Mucosa of stomach (tissue), 1 donor: ENCODE measurements at regions not wholly inside any gene's neighbourhood (a gene's known extent, or its start where the extent isn't known, plus 50 kb on each side); places are given as distances from the start of the nearest gene placed in this dataset.

ENCODE experiments used
- H3K27me3 ChIP-seq: one replicate; pipeline ENCODE4 v1.7.0; 2013; ENCODE audit warnings: mild to moderate bottlenecking, low read length; ENCODE audit not compliant: control insufficient read depth, insufficient read depth
- H3K36me3 ChIP-seq: one replicate; pipeline ENCODE4 v1.7.0; 2013; ENCODE audit warnings: low read length; ENCODE audit not compliant: control insufficient read depth, insufficient read depth
- H3K4me1 ChIP-seq: one replicate; pipeline ENCODE4 v1.7.0; 2013; ENCODE audit warnings: mild to moderate bottlenecking, low read length; ENCODE audit not compliant: control insufficient read depth, insufficient read depth
- H3K4me3 ChIP-seq: one replicate; pipeline ENCODE4 v1.7.0; 2013; ENCODE audit warnings: low read length
- H3K9ac ChIP-seq: one replicate; pipeline ENCODE4 v1.7.0; 2013; ENCODE audit warnings: mild to moderate bottlenecking, low read length, moderate library complexity
- H3K9me3 ChIP-seq: one replicate; pipeline ENCODE4 v1.7.0; 2013; ENCODE audit warnings: mild to moderate bottlenecking, low read length, moderate library complexity; ENCODE audit not compliant: control insufficient read depth
- donor health status: Pancreatic carcinoma.

DNA sequence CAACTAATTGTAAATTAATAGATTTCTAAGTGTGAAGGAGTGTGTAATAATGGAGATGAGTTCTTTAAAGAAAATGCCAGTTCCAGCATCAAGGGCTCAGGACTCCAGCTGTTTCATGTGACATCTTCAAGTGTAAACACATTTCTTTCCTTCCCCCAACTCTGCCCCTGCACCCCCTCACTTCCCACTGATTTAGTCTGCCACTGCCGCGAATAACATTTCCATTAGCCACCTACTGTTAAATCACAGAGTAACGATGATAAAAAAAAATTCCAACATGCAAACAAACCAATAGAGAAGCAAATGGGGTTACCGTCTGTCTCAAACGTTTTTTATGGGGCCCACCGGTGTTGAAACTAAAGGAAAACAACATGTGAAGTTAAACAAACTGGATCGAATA, 414.3 kb downstream of the SAMD5 start:
- Histone ChIP-seq H3K4me3 (no peak overlapping the region), H3K9me3 (no peaks in the 10 kb centered on the region), H3K4me1 (no peaks in the 10 kb centered on the region), H3K27me3 (no peaks in the 10 kb centered on the region), H3K9ac (no peak overlapping the region), H3K36me3 (no peaks in the 10 kb centered on the region)

DNA sequence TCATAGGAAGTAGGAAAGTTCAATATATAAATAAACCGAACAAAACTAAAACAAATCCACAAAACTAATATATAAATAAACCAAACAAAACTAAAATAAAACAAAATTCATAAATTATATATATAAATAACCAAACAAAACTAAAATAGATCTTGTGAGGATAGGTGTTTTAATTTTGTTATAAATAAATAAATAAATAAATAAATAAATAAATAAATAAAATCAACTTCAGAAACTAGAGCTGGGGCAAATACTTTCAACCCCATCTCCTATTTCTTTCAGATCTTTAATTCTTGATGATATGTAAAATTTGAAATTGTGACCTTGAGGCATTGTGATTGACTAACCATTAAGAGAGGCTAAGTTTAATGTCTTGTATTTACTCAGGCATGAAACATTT, 416.1 kb downstream of the SAMD5 start:
- Histone ChIP-seq H3K4me3 (no peak overlapping the region), H3K9me3 (no peaks in the 10 kb centered on the region), H3K9ac (no peak overlapping the region), H3K36me3 (no peaks in the 10 kb centered on the region), H3K27me3 (no peaks in the 10 kb centered on the region), H3K4me1 (no peaks in the 10 kb centered on the region)

DNA sequence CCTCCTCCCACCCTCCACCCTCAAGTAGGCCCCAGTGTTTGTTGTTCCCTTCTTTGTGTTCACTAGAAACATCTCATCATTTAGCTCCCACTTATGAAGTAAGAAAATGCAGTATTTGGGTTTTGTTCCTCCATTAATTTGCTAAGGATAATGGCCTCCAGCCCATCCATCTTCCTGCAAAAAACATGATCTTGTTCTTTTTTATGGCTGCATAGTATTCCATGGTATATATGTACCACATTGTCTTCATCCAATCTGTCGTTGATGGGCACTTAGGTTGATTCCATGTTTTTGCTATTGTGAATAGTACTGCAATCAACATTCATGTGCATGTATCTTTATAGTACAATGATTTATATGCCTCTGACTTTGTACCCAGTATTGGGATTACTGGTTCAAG, 416.8 kb upstream of the SASH1 start:
- no peaks in the 10 kb centered on the region for H3K36me3 ChIP-seq
- H3K4me1 ChIP-seq = no peaks in the 10 kb centered on the region
- H3K9ac ChIP-seq = no peak overlapping the region
- H3K9me3 ChIP-seq = no peaks in the 10 kb centered on the region
- no peak overlapping the region for H3K4me3 ChIP-seq
- no peaks in the 10 kb centered on the region for H3K27me3 ChIP-seq

DNA sequence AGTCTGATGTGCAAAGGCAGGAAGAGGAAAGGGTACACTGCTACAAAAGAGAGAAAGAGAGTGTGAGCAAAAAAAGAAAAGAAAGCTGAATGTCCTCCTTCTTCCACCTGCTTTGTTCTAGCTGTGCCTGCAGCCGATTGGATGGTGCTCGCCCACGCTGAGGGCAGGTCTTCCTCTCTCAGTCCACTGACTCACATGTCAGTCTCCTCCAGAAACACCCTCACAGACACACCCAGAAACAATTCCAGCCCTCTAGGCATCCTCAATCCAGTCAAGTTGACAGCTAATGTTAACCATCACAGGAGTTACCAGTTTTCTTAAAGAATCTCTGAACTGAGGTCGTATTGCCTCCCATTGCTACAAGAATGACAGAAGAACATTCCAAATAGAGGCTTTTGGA, 411.9 kb upstream of the SASH1 start:
- Histone ChIP-seq H3K4me1 (no peaks in the 10 kb centered on the region), H3K27me3 (no peaks in the 10 kb centered on the region), H3K36me3 (no peaks in the 10 kb centered on the region), H3K9me3 (no peaks in the 10 kb centered on the region), H3K9ac (no peak overlapping the region), H3K4me3 (no peak overlapping the region)

DNA sequence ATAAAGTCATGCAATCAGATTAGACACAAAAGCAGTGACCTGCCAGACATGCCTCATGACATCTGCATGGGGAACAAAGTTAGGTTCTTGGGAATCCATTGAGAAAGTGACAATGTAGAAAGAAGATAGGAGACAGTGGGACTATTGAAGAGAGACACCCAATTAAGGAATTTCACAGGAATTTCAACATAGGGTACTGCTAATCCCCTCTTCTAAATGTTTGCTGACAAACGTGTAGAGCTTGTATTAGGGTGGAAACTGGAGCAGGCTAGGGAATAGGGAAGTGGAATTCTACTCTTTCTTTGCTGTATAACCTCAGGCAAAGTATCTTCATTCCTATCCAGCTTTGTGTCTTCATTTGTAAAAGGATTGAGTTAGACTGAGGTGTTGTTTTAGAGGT, 409.4 kb upstream of the SASH1 start:
- H3K4me1 ChIP-seq = no peaks in the 10 kb centered on the region
- H3K27me3 ChIP-seq = no peaks in the 10 kb centered on the region
- H3K9me3 ChIP-seq = no peaks in the 10 kb centered on the region
- H3K4me3 ChIP-seq = no peak overlapping the region
- no peak overlapping the region for H3K9ac ChIP-seq
- no peaks in the 10 kb centered on the region for H3K36me3 ChIP-seq

DNA sequence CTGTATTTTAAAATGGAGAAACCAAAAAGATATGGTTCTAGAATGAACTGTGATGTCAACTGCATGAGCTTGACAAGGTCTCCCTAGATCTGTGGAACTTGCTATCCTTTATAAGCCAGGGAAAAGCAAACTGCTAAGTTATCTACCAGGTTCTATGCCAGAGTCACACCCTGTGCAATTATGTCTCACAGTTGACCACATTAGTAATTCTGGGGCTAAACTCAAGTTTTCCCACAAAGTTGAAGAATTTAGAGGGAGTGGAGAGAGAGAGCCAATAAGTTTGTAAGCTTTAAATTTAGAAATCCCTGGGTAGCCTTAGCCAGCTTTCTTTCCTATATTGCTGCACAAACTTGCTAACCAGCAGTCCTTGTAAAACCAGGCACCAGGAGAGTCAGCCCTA, 407.0 kb upstream of the SASH1 start:
- H3K9ac ChIP-seq = no peak overlapping the region
- H3K4me1 ChIP-seq = no peaks in the 10 kb centered on the region
- H3K9me3 ChIP-seq = no peaks in the 10 kb centered on the region
- no peaks in the 10 kb centered on the region for H3K27me3 ChIP-seq
- no peaks in the 10 kb centered on the region for H3K36me3 ChIP-seq
- H3K4me3 ChIP-seq = no peak overlapping the region

DNA sequence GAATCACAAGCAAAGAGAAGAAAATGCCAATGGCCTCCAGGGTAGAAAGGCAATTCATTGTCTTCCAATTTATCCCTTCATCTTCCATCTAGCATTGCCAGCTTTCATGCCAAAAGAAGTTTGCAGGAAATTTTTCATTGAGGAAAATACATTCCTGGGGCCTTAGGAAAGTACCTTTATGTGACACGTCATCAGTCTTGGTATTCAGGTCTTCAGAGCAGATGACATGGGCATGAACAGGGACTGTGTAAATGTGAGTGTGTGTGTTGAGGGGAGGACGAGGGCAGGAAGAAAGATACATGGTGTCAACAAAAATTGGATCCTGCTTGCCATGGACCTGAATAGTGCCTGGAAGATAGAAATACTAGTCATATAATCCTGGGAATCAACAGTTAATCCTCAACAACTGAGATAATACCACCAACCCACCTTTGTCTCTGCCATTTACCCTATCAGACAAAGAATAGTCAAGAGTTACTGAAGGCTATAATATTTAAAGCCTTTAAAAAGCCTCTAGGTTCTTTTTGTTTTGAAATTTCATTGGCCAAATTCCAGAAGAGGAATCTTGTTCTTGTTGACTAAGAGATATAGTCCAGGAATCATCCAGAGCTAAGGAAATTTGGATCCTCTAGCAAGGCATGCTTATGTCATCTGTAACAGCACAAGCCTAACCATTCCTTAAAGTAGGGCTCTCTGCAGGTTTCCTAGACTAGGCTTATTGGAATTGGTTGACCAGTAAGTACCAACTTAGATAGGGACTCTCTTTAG, 405.8 kb upstream of the SASH1 start:
- Histone ChIP-seq H3K9ac (no peak overlapping the region), H3K4me3 (no peak overlapping the region), H3K4me1 (no peaks in the 10 kb centered on the region), H3K9me3 (no peaks in the 10 kb centered on the region), H3K27me3 (no peaks in the 10 kb centered on the region), H3K36me3 (no peaks in the 10 kb centered on the region)

DNA sequence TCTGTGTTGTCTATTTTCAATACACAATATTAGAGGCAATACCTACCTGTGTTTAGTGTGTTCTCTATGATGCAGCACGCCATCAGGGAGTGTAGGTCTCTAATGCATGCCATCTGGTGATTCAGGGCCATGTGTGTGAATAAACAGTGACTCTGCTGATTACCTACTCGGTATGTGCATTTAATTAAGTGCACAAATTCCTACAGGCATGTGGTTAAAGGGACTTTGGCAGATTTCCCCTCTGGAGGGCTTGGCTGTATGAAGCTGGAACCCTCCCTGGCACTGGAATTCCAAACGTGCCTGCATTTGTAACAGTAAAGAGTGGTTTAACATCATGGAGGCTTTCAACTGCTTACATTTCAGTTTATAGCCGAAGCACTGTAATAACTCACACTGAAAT, 401.5 kb upstream of the SASH1 start:
- H3K4me1 ChIP-seq = no peaks in the 10 kb centered on the region
- H3K9ac ChIP-seq = no peak overlapping the region
- no peaks in the 10 kb centered on the region for H3K9me3 ChIP-seq
- no peaks in the 10 kb centered on the region for H3K36me3 ChIP-seq
- no peak overlapping the region for H3K4me3 ChIP-seq
- H3K27me3 ChIP-seq = no peaks in the 10 kb centered on the region

DNA sequence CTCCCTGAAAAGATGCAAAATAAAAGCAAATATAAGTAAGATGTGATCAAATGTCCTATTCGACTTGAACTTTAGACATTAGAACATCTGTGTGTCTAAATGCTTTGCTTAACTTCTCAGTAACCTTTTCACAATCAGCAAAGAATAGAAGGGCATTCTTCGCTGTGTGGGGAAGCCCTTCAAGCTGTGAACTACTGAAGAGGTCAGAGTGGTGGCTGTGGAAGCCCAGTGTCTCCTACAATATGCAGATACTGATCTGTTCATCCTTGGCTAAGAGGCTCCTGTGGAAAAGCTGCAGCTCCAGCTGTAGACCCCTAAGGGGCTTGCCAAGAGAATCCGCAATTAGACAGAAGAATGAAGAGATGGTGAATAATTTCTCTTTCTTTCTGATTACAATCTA, 400.3 kb upstream of the SASH1 start:
- no peaks in the 10 kb centered on the region for H3K4me1 ChIP-seq
- no peaks in the 10 kb centered on the region for H3K27me3 ChIP-seq
- H3K9me3 ChIP-seq = no peaks in the 10 kb centered on the region
- H3K9ac ChIP-seq = no peak overlapping the region
- H3K4me3 ChIP-seq = no peak overlapping the region
- H3K36me3 ChIP-seq = no peaks in the 10 kb centered on the region

DNA sequence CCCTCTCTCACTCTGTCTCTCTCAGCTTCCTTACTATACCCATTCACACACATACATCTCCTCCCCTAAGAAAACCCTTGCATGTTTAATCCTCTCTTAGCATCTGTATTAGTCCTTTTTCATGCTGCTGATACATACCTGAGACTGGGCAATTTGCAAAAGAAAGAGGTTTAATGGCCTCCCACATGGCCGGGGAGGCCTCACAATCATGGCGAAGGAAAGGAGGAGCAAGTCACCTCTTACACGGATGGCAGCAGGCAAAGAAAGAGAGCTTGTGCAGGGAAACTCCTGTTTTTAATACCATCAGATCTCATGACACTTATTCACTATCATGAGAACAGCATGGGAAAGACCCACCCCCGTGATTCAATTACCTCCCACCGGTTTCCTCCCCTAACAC, 398.5 kb upstream of the SASH1 start:
- Histone ChIP-seq H3K9ac (no peak overlapping the region), H3K4me1 (no peaks in the 10 kb centered on the region), H3K36me3 (no peaks in the 10 kb centered on the region), H3K9me3 (no peaks in the 10 kb centered on the region), H3K4me3 (no peak overlapping the region), H3K27me3 (no peaks in the 10 kb centered on the region)

DNA sequence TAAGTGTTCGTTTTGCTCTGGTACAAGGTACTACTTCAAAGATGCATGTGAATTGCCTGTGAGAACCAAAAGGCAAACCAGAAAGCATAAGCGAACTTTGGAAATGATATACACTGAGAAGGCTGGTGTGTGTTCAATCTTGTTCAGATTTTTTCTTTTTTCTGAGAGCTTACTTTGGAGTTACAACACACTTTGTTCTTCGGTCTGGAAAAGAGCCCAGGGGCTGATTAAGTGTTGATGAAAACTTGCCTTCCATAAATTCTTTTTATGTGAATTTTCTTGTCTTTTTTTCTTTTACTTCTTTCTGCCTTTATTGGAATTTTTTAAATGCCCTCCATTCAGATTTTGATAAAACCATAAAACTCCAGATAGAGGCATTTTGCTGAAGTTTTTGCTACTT, 395.1 kb upstream of the SASH1 start:
- Histone ChIP-seq H3K9ac (no peak overlapping the region), H3K36me3 (no peaks in the 10 kb centered on the region), H3K4me1 (no peaks in the 10 kb centered on the region), H3K27me3 (no peaks in the 10 kb centered on the region), H3K9me3 (no peaks in the 10 kb centered on the region), H3K4me3 (no peak overlapping the region)

DNA sequence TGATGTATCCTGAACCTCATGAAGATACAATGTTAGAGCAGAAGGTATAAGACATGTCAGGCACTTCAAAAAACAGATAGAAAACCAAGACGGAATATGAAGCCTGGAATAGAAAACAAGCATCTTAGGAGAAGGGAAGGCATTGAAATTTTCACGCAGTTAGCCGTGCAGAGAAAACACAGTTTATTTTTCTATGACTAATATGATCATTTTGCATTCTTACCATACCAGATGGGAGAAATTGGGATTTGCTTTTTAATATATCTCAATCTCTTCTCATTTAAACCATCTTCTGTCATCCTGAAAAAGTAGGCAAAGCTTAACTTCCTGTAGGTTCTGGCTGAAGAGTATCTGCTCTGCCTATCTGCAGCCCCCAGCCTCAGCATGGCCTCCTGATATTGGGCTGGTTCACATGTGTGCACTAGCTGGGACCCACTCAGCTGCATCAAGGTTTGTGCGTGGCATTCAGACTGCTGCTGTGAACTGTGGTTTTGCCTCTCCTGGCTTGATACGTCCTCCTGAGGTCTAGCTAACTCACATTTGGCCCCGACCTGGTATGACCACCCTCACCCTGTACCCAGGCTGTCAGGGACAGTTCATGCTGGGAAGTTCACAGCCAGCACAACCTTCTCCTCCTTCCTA, 392.5 kb upstream of the SASH1 start:
- no peak overlapping the region for H3K4me3 ChIP-seq
- no peaks in the 10 kb centered on the region for H3K4me1 ChIP-seq
- no peak overlapping the region for H3K9ac ChIP-seq
- H3K36me3 ChIP-seq = no peaks in the 10 kb centered on the region
- no peaks in the 10 kb centered on the region for H3K9me3 ChIP-seq
- H3K27me3 ChIP-seq = no peaks in the 10 kb centered on the region

DNA sequence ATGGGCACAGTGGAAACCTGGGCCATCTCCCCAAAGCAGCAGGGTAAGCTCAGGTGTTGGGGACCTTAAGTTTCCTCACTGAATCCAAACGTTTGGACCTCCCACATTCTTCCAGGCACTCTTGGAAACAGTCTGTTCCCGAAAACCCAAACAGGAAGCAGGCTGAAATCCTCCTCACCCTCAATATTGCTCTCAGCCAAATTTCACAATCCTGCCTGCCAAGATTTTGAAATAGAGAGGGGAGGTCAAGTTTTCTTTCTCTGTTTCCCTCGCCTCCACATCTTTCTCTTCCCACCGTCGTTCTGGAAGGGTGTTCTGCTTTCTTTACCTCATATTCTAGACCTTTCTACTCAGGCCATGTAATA, 392.0 kb upstream of the SASH1 start:
- Histone ChIP-seq H3K4me1 (no peaks in the 10 kb centered on the region), H3K36me3 (no peaks in the 10 kb centered on the region), H3K4me3 (no peak overlapping the region), H3K27me3 (no peaks in the 10 kb centered on the region), H3K9me3 (no peaks in the 10 kb centered on the region), H3K9ac (no peak overlapping the region)
